Prostate gland (tissue), 2 donors: ENCODE measurements at regions not wholly inside any gene's neighbourhood (a gene's known extent, or its start where the extent isn't known, plus 50 kb on each side); places are given as distances from the start of the nearest gene placed in this dataset.

Experiments used
- DNase-seq: peaks from one replicate; pipeline ENCODE4 v3.0.0-alpha.2; 2019; ENCODE audit warnings: low spot score
- H3K27ac ChIP-seq, 2 donors: fragments of 200-600 bp; sonication (generic); 2 replicates each; pipeline ENCODE4 v1.5.1; 2017 to 2019
- H3K27me3 ChIP-seq: fragments of 200-600 bp; sonication (generic); replicated peaks from 2 replicates; pipeline ENCODE4 v1.5.1; 2019; ENCODE audit not compliant: insufficient read depth
- H3K36me3 ChIP-seq, 2 donors: fragments of 200-600 bp; sonication (generic); 1 replicate in 1 of 2; 2 replicates in 1 of 2; pipeline versions ENCODE4 v1.5.1 to v1.8.1; 2017 to 2019
- H3K4me1 ChIP-seq: fragments of 200-600 bp; sonication (generic); replicated peaks from 2 replicates; pipeline ENCODE4 v1.5.1; 2019
- H3K4me3 ChIP-seq, 2 donors: fragments of 200-600 bp; sonication (generic); 2 replicates each; pipeline ENCODE4 v1.5.1; 2017 to 2019
- H3K9me3 ChIP-seq: fragments of 200-600 bp; sonication (generic); 2 replicates; pipeline ENCODE4 v1.5.1; 2017
- POLR2A ChIP-seq: fragments of 450-650 bp; IDR thresholded peaks from one replicate; pipeline ENCODE4 v1.6.1; 2016; ENCODE audit warnings: antibody characterized with exemption, mild to moderate bottlenecking
- POLR2AphosphoS5 ChIP-seq: sonication (generic); formaldehyde crosslinking; IDR thresholded peaks from one replicate; pipeline ENCODE4 v1.6.1; 2017; ENCODE audit warnings: antibody characterized with exemption
- WGBS: methylation state at CpG from one replicate; pipeline ENCODE4 v1.1.5; 2018; 5-methylcytosine and 5-hydroxymethylcytosine counted together
- intact Hi-C: fragments of 100-400 bp; cut with DNase I; formaldehyde crosslinking; loops from one replicate; pipeline ENCODE4 v1.14.2; 2022
- TF ChIP-seq, protein P1 (sequence below), 4 experiments: fragments of 200-600 bp in 2 of 4; fragments of 450-650 bp in 2 of 4; sonication (generic) in 2 of 4; IDR thresholded peaks; 1 replicate in 3 of 4; 2 replicates in 1 of 4; pipeline ENCODE4 v1.5.1; 2016 to 2019; ENCODE audit warnings: antibody characterized with exemption in 4 of 4, mild to moderate bottlenecking in 2 of 4, moderate library complexity in 2 of 4

GRCh38 chr14:26974965-26975364, 377.1 kb upstream of the NOVA1 start:
- Histone ChIP-seq H3K36me3 (no peaks in the 10 kb centered on the region), H3K27ac (no peak overlapping the region), H3K9me3 (no peaks in the 10 kb centered on the region), H3K4me1 (no peaks in the 10 kb centered on the region), H3K27me3 (no peaks in the 10 kb centered on the region), H3K4me3 (no peak overlapping the region)
- intact Hi-C loops: no loop called here
- TF ChIP-seq POLR2AphosphoS5 (no peak), POLR2A (no peak)
- TF ChIP-seq, protein P1, sequence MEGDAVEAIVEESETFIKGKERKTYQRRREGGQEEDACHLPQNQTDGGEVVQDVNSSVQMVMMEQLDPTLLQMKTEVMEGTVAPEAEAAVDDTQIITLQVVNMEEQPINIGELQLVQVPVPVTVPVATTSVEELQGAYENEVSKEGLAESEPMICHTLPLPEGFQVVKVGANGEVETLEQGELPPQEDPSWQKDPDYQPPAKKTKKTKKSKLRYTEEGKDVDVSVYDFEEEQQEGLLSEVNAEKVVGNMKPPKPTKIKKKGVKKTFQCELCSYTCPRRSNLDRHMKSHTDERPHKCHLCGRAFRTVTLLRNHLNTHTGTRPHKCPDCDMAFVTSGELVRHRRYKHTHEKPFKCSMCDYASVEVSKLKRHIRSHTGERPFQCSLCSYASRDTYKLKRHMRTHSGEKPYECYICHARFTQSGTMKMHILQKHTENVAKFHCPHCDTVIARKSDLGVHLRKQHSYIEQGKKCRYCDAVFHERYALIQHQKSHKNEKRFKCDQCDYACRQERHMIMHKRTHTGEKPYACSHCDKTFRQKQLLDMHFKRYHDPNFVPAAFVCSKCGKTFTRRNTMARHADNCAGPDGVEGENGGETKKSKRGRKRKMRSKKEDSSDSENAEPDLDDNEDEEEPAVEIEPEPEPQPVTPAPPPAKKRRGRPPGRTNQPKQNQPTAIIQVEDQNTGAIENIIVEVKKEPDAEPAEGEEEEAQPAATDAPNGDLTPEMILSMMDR (IDR thresholded peaks at IDR 0.05): no peak
- no peak for DNase-seq
- 73% methylated on average over 1 of the region's 1 CpG for WGBS

GRCh38 chr14:26982071-26982470, 384.2 kb upstream of the NOVA1 start:
- intact Hi-C loops: no loop called here
- DNase-seq: no peak
- Histone ChIP-seq H3K4me3 (no peak overlapping the region), H3K36me3 (no peaks in the 10 kb centered on the region), H3K27me3 (no peaks in the 10 kb centered on the region), H3K4me1 (no peaks in the 10 kb centered on the region), H3K9me3 (no peaks in the 10 kb centered on the region), H3K27ac (no peak overlapping the region)
- TF ChIP-seq POLR2A (no peak), POLR2AphosphoS5 (no peak)
- TF ChIP-seq, protein P1 (IDR thresholded peaks at IDR 0.05): no peak
- 93% methylated on average over 5 of the region's 5 CpGs for WGBS

- TF ChIP-seq POLR2AphosphoS5: no peak
- TF ChIP-seq POLR2A: no peak
- TF ChIP-seq, protein P1 (IDR thresholded peaks at IDR 0.05): peak; percentile 31 to 57 (median 48)
- no peaks in the 10 kb centered on the region for H3K27me3 ChIP-seq
- H3K27ac ChIP-seq: no peak overlapping the region
- WGBS: 44% methylated on average over 9 of the region's 9 CpGs
- no peaks in the 10 kb centered on the region for H3K4me1 ChIP-seq
- DNase-seq: peak; percentile 56
- no peak overlapping the region for H3K4me3 ChIP-seq
- H3K36me3 ChIP-seq: no peaks in the 10 kb centered on the region
- intact Hi-C loops: no loop called here
- H3K9me3 ChIP-seq: no peaks in the 10 kb centered on the region
Measured at GRCh38 chr14:26984311-26985177, 386.7 kb upstream of the NOVA1 start.

DNA sequence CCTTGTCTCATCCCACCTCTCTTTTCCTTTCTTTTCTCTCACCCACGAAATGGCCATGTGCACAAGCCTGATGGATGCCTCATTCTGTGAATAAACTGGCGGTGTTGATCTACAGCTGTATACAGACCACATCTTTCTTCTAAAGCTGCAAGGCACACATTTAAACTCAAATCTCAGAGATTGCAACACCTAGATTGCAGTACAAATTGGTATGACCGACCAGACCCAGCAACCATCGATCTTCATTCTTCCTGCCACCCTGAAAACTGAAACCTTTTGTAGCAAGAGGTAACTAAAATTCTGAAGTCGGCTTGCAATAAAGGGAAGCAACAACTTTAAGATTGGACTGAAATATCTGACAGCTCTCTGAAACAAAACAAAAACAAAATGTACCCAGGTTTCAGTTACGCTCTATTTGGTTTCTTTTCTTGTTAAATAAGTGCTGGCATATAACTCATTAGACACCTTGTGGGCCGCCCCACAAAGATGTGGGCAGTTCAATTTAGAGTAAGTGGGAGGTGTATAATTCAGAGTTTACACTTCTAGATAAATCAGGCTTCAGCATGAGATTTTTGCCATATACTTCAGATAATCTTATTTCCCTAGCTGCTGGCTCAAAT, 390.0 kb upstream of the NOVA1 start:
- H3K4me3 ChIP-seq: no peak overlapping the region
- no peak for TF ChIP-seq POLR2A
- TF ChIP-seq, protein P1 (IDR thresholded peaks at IDR 0.05): no peak
- no peak for TF ChIP-seq POLR2AphosphoS5
- no peak for DNase-seq
- no peaks in the 10 kb centered on the region for H3K4me1 ChIP-seq
- no peaks in the 10 kb centered on the region for H3K36me3 ChIP-seq
- intact Hi-C loops: no loop called here
- WGBS: 75% methylated on average over 7 of the region's 7 CpGs
- no peaks in the 10 kb centered on the region for H3K9me3 ChIP-seq
- H3K27ac ChIP-seq: no peak overlapping the region
- H3K27me3 ChIP-seq: no peaks in the 10 kb centered on the region

DNA sequence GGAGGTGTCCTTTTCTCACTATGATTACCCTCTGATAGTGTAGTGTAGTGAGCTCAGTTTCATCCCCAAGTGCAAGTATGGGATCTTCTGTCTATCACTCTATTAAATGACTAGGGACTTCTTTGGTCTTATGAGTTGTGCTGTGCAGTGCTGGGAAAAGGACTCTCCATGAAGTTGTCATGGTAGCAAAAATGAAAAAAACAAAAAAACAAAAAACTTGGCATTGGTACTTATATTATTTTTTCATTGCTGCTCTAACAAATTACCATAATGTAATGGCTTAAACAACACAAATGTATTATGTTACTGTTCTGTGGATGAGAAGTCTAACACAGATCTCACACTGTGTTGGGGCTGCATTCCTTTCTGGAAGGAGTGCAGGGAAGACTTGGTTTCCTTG, 393.1 kb upstream of the NOVA1 start:
- H3K4me1 ChIP-seq: no peaks in the 10 kb centered on the region
- H3K27me3 ChIP-seq: no peaks in the 10 kb centered on the region
- TF ChIP-seq, protein P1 (IDR thresholded peaks at IDR 0.05): no peak
- no peak for TF ChIP-seq POLR2AphosphoS5
- no peak for DNase-seq
- H3K36me3 ChIP-seq: no peaks in the 10 kb centered on the region
- H3K4me3 ChIP-seq: no peak overlapping the region
- intact Hi-C loops: no loop called here
- no peaks in the 10 kb centered on the region for H3K9me3 ChIP-seq
- no peak overlapping the region for H3K27ac ChIP-seq
